Effector CD8-positive, alpha-beta T cell (primary cell): ENCODE measurements at regions not wholly inside any gene's neighbourhood (a gene's known extent, or its start where the extent isn't known, plus 50 kb on each side); places are given as distances from the start of the nearest gene placed in this dataset.
"Not testable (repeated sequence)": the region's sequence is repeated elsewhere in the genome, so short reads cannot be mapped to it uniquely, and the experiment has no call there.

Source experiments
- DNase-seq: peaks from one replicate; lab custom pipeline; 2025; lab: John Stamatoyannopoulos, UW

DNA sequence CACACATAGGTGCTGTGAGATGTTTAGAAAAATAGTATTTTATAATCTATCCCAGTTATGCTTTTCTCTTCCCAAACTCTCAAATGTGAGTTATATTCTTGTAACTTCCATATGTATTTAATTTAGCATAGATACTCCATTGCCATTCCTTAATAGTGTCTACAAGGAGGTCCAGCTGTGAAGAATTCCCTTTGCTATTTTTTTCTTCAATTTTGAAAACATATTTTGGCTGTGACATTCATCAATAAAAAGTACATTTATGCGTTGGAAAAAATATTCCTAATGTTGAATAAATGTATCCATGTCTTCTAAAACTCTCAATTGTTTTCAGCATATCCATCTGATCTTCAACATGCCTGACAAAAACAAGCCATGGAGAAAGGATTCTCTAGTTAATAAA, 1402.0 kb upstream of the SEL1L start:
- DNase-seq: no peak

DNA sequence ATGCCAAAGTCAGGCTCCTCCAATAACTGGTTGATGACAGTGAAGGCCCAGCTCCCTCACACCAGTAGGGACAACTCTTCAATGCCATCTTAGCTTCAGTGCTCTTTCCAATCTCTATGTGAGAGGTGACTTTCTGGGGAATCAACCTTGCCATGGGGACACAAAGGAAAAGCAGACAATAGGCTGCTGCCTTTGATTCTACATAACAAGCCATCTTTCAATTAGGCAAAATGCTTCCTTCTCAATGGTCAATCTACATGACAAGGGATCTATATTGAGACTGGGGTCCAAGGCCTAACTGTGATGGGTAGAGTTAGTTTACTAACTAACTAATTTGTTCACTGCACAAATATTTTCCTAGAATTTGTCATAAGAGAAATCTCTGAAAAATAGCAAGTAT, 1417.5 kb upstream of the SEL1L start:
- no peak for DNase-seq

DNA sequence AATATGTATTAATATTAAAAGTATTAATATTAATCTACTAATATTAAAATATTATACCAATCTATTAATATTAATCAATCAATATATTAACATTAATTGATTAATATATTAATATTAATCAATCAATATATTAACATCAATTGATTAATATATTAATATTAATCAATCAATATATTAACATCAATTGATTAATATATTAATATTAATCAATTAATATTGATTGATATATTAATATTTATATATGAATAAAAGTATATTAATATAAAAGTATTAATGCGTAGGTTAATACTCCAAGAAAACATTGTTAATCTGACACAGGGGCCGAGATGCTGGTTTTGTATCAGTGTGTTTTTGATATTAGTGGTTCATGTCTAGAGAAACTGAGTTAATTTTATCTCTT, 1430.1 kb upstream of the SEL1L start:
- no peak for DNase-seq

DNA sequence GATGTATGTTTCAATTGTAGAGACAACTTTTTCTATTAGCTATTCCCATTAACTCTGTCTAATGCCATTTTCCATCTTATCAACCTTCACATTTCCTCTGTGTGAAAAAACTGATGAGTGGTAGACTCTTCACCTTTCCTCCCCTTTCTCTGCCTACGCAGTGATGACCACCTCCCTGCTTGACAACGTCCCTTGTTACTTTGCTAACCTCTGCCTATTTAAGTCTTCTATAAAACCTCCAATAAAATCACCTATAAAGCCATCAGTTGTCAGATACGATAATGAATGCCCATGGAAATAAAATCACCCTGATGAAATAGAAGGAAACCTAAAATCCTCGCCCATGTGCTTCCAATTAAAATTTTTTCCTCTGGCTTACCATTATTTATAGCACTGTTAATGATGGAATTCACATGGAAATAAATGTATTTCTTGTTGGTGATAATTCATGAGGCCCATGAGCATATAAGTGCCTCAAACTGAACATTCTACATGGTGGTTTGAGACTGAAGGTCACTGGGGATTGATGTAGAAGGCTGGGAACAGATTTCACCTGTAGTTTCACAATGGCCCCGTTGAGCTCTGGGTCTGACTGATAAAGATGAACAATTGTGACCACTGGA, 1454.0 kb upstream of the SEL1L start:
- DNase-seq: no peak

DNA sequence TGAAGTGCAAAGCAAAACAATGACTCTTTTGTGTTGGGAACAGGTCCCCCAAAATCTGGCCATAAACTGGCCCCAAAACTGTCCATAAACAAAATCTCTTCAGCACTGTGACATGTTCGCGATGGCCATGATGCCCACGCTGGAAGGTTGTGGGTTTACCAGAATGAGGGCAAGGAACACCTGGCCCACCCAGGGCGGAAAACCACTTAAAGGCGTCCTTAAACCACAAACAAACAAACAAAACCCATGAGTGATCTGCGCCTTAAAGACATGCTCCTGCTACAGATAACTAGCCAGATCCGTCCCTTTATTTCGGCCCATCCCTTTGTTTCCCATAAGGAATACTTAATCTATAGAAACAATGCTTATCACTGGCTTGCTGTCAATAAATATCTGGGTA, 1460.9 kb upstream of the SEL1L start:
- DNase-seq: not testable (repeated sequence)

DNA sequence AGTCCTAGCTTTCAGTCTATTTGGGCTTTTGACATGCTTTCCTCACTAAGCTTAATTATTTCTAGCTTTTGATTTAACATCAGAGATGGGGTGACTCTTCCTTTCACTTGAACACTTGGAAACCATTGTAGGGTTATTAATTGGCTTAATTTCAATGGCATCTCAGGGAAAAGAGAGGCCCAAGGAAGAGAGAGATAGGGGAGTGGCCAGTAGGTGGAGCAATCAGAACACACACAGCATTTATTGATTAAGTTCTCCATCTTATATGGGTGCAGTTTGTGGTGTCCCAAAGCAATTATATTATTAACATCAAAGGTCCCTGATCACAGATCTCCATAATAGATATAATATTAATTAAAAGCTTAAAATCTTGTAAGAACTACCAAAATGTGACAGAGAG, 1466.1 kb upstream of the SEL1L start:
- DNase-seq: no peak

DNA sequence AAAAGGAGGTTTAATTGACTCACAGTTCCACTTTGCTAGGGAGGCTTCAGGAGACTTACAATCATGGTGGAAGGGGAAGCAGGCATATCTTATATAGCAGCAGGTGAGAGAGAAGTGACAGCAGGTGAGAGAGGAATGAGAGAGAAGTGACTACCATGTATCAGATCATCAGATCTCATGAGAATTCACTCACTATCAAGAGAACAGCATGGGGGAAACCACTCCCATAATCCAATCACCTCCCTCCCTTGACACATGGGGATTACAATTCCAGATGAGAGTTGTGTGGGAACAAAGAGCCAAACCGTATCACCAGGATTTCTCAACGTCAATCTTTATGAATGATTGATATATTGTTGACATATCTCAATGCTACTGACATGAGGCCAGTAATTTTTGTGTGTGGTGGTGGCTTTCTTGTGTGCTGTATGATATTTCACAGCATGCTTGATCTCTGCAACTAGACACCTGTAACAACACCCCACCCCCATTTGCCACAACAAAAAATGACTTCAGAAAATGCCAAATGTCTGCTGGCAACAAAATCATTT, 1470.9 kb upstream of the SEL1L start:
- no peak for DNase-seq

DNA sequence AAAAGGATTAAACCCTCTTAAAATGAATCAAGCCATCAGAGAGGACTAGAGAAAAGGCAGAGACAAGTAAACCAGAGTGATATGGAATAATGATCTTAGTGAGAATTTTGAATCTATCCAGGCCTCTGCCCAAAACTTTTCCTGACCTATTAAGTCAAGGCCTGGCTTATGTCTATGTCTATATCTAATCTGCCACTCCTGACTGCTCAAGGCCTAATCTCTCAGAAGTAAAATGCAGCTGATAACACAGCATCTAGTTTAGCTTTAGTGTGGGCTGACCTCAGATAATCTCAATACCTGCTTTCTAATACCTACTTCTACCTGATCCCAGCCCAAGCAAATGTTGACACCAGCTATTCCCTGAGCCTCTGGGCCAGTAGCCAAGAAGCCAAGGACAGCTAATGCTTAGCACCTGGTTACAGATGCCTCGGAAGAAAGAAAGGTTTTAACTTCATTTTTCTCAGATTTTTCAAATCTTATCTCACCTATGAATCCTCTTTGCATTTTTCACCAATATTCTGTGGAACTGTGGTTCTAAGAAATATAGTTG, 1472.5 kb upstream of the SEL1L start:
- no peak for DNase-seq

DNA sequence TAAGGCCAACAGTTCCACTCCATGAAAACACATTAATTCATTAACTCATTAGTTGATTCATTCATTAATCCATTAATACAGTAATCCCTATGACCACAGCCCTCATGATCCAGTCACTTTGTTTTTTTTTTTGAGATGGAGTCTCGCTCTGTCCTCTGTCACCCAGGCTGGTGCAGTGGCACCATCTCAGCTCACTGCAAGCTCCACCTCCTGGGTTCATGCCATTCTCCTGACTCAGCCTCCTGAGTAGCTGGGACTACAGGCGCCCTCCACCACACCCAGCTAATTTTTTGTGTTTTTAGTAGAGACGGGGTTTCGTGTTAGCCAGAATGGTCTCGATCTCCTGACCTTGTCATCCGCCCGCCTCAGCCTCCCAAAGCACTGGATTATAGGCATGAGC, 1473.4 kb upstream of the SEL1L start:
- DNase-seq: not testable (repeated sequence)

DNA sequence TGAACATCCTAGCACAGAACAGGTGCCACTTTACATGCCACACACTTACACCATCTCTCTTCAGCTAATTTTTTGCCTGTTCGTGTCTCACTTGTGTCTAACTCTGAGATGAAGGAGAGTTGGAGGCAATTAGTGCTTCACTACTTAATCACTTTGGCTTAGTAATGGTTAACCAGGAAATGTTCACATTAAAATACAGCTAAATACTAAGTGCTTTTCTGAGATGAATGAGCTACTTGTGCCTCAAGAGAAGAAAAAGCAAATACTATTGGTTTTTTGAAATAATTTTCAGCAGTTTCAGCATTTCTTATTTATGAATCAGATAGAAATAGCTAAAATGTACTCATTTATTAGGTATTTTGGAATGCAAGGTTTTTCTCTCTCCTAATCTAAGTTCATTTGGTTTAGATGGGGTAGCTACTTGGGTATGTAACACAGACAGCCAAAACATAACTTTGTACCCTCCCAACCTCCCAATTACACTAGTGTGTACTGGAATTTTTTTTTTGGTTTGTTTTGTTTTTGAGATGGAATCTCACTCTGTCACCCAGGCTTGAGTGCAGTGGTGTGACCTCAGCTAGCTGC, 1474.1 kb upstream of the SEL1L start:
- no peak for DNase-seq

DNA sequence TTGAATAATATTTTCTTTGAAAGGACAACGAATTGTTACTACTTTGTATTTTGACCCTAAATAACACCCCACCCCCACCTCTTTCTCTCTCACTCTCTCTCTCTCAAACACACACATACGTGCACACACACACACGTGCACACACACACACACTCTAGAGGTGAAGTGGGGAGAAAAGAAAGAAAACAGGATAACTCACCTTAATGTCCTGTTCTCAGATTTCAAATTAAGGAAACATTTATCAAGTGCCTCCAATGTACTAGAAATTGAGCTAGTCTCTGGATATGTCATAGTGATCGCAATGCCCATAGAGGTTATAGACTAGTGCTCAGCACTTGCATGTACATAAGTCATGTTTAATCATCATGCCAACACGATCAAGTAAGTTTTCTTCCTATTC, 1483.6 kb upstream of the SEL1L start:
- DNase-seq: no peak

DNA sequence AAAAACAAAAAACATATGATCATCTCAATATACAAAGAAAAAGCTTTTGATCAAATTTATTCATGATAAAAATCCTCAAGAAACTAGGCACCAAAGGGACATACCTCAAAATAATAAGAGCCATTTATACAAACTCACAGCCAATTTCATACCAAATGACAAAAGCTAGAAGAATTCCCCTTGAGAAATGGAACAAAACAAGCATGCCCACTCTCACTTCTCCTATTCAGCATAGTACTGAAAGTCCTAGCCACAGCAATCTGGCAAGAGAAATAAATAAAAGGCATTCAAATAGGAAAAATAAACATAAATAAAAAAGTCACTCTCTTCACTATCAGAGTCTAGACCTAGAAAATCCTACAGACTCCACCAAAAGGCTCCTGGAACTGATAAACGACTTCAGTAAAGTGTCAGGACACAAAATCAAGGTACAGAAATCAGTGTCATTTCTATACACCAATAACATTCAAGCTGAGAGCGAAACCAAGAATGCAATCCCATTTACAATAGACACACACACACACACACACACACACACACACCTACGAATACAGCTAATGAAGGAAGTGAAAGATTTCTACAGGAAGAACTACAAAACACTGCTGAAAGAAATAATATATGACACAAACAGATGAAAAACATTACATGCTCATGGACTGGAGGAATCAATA, 1486.2 kb upstream of the SEL1L start:
- no peak for DNase-seq

DNA sequence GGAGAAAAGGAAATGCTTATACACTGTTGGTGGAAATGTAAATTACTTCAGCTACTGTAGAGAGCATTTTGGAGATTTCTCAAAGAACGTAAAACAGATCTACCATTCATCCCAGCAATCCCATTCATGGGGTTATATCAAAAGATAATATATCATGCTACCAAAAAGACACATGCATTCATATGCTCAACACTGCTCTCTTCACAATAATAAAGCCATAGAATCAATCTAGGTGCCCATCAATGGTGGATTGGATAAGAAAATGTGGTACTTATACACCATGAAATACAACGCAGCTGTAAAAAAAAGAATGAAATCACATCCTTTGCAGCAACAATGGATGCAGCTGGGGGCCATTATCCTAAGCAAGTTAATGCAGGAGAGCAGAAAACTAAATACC, 1487.7 kb upstream of the SEL1L start:
- no peak for DNase-seq

DNA sequence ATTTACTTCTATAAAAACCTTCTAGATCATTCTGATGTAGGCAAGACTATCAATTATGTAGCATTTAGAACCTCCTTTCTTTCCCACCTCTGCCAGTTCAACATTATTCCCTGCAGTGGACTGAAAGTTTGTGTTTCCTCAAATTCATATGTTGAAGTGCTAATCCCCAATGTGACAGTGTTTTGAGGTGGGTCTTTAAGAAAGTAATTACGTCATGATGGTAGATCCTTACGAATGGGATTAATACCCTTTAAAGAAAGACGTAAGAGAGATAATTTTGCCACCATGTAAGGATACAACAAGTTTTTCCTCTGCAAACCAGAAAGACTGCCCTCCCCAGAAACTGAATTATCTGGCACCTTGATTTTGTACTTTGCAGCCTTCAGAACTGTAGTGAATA, 1489.7 kb upstream of the SEL1L start:
- DNase-seq: no peak

DNA sequence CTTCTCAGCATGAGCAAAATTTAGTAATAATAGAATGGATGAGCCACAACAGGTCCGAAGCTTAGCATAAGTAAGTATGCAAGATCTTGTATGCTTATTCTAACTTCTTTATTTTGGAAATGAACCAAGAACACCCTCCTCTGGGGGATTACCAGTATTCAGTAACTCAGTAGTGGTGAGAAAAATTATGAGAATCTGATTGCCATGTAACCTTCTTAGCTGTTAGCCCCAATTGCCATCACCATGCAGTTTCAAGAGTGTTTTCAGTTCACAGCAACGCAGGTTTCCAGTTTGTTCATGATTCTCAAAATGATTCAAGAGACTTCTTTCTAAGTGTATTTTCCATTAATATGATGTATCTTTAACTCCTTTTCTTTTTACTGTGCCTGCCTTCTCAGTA, 1507.6 kb upstream of the SEL1L start:
- DNase-seq: no peak

DNA sequence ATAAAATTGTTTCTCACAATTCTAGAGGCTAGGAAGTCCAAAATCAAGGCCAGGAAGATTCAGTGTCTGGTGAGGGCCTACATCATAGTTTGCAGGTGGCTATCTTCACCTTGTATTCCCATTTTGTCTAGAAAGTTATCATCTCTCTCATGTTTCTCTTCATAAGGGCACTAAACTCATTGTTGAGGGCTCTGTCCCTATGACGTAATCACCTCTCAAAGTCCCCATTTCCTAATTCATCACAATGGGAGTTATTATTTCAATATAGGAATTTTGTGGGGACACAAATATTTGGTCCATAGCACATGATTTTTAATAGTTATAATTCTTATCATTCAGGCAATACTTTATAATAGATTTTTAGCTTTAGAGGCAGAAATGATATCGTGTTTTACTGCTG, 1509.2 kb upstream of the SEL1L start:
- no peak for DNase-seq

DNA sequence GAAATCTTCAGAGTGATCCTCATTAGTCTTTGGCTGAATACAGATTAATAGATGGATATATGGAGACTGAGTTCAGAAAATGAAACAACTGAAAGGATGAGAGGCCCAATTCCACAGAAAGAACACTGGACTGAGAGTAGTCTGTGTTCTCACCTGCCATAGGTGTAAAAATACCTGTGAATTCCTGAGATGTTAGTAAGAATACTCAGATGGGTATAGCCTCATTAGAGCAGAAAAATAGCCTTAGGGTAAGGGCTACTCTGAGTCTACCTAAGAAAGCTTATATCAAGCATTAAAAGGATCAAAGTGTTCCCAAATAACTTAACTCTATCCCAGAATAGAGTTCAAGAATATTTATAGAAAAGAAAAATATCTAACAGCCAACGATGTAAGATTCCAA, 1510.3 kb upstream of the SEL1L start:
- DNase-seq: no peak

DNA sequence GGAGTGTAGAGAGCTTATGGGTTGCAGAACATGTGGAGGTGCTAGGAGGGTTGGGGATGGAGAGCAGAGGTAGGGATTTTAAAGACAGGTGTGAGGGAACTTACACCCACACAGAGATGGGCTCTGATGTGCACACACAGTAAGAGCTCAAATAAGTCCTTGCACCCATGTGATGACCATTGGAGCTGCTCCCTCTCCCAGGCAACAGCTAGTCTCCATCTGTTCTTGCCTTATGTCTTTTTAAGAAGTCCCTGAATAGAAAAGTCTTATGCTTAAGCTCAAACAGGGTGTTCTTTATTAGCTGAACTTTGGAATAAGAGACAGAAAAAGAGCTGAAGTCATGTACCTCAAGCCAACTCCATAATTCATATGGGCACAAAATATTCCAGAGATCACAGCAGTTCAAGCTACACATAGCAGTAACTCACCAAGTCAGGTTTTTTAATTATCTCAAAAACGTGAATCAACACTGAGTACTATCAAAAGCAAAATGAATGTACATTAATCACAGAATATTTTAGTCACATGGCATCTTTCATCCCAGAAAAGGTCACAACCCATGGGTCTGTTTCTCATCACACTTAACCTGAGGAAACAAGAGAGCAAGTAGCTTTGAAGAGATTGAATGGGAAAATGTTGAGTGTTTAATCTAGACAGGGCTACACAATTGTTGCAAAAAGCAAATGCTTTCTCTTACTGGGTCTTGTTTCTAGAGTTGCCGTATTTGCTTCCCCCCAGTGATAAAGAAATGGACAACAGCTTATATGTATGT, 1513.6 kb upstream of the SEL1L start:
- no peak for DNase-seq

DNA sequence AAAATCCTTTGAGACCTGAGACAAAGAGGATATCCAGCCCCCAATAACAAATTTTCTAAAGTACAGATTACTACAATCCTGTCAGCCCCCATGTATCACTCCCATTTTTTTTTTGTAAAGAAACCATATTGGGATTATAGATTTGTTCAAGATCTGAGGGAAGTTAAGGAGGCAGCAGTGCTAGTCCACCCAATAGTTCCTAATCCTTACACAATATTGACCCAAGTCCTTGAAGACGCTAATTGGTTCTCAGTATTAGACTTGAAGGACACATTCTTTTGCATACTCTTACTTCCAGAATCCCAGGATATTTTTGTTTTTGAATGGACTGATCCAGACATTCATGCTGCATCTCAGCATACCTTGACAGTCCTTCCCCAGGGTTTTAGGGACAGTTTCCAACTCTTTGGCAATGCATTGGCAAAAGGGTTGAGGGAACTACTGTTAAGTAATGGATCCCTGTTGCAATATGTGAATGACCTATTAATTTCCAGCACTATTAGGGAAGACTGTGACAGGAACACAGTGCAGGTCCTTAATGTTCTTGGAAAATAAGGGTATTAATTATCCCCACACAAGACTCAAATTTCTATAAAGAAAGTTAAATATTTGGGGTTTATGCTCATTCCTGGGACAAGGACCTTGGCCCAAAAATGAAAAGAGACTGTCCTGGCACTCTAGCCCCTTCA, 1519.5 kb upstream of the SEL1L start:
- no peak for DNase-seq

DNA sequence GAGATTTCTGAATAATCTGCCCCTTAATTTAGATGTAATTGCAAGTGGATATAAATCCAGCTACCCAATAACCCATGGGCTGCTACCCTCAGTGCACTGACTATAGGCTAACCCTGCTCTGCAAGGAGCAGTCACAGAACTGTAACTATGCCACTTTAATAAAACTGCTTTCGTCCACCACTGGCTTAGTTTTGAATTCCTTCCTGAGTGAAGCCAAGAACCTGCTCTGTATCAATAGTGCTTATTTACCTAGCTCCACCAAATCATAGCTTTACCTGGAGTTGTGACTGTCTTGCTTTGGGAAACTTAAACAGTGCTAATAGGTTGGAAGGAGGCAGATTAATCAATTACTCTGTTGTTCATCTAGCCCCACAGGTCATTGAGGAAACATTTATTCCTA, 1524.4 kb upstream of the SEL1L start:
- no peak for DNase-seq

DNA sequence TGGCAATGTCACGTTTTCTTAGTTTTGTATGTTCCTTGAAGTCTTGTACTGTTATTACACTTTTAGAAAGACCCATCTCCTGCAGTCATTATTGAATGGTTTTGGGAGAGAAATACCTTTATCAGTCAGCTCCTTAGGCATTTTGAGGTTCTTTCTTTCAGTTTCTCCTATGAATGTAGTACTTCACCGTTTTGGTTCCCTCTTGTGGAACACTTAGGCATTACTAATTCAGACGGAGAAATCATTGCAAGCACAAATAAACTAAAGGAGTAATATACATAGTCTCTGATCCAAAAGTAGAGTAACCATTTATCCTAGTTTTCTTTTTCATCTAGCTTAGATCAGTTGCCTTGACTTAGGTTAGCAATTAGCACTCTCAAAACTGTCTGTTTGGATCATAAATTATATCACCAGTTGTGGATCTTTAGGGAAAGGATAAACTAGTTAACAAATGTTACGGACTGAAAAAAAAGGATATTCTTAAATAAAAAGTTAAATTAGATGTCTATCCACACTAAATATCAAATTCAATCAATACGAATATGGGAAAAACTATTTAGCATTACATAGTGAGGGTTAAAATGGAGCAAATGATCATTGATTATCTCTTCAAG, 1538.3 kb upstream of the SEL1L start:
- no peak for DNase-seq
